AML-193 (cell line): ENCODE measurements at regions not wholly inside any gene's neighbourhood (a gene's known extent, or its start where the extent isn't known, plus 50 kb on each side); places are given as distances from the start of the nearest gene placed in this dataset.
"Not testable (repeated sequence)": the region's sequence is repeated elsewhere in the genome, so short reads cannot be mapped to it uniquely, and the experiment has no call there.

Source experiments
- DNase-seq, 2 experiments: peaks; one replicate each; lab custom pipeline; 2025; lab: John Stamatoyannopoulos, UW

DNA sequence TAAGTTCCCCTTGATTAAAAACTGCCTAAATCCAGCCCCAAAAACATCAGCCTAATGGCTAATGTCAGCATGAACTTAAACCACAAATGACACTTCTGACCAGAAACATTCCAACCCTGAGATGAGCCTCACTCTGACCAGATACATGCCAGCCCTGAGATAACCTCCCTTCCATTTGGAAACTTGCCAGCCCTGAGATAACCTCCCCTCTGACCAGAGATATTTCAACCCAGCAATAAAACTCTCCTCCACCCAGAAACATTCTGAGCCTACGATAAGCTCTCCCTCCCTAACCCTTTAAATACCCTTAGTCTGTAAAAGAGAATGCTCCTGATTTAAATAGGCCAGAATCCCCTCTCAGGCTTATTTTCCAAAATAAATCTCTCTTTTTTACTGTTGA is 1035.7 kb upstream of the NUDT12 start:
- no peak for DNase-seq

DNA sequence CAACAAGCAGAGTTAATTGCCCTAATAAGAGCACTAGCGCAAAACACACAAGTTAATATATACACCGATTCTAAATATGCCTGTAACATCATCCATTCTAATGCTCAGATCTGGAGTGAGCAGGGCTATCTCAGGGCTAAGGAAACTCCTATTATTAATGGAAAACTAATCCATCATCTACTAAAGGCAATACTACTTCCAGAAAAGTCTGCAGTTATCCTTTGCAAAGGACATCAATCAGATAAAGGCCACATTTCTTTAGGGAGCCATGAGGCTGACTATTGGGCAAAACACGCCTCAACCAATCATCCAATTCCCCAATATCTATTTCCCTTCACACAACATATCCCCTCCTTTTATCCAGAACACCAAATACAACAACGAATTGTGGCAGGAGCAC is 1032.3 kb upstream of the NUDT12 start:
- DNase-seq: no peak

- DNase-seq: no peak
These were observed 1014.1 kb upstream of the NUDT12 start for GRCh38 chr5:104576677-104577076.

DNA sequence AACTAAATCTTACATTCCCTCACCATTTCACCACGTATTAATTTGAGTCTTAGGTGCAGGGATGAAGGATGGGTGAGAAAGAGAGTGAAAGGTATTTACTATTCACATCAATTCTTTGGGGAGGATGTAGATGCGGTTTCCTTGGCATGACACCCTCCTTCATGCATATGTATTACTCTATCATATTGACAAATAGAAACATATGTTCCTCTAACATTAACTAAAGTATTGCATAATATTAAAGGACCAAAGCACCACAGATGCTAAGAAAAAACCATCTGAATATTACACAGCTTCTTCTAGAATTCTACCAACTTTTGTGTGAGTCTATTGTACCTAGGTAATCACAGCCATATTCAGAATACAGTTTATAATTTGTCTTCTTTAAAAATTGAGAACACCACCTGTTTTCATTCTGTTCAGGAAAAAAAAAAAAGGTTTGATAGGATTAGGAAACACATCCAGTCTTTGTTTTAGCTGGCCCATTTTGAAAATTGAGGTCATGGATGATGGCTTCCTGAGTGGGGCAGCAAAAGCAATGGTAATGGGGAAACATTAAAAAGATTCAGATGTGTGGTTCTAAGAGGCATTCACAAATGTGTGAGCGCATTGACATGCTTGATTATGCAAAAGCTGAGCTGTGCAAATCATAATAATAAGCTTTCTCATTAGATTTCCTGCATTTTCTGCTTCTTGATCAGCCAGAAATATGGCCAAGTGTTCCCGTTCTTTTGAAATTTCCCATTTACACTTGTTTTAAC is 1011.5 kb upstream of the NUDT12 start:
- DNase-seq: no peak

GRCh38 chr5:104569621-104570020 is 1007.0 kb upstream of the NUDT12 start:
- DNase-seq: no peak

DNA sequence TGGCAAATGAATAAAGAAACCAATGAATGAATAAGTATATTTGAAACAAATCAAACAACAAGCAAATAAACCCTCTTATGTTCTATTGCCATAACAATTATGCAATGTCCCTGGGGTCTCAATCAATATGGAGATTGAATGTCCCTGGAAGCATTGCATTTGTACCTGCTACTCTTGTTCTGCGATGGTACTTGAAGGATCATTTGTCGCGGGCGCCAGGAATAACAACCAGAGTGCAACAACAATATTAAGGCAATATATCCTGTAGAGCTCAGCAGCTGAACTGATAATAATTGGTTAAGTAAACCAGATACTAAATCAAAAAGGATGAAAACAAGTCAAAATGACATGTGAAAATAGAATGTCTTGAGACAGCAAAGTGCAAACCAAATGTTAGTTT is 1001.9 kb upstream of the NUDT12 start:
- no peak for DNase-seq

DNA sequence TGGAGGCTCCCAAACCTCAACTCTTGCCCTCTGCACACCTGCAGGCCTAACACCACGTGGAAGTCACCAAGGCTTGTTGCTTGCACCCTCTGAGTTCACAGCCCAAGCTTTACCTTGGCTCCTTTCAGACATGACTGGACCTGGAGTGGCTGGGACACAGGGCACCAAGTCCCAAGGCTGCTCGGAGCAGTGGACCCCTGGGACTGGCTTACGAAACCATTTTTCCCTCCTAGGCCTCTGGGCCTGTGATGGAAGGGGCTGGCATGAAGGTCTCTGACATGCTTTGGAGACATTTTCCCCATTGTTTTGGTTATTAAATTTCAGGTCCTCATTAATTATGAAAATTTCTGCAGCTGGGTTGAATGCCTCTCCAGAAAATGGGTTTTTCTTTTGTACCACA is 994.4 kb upstream of the NUDT12 start:
- DNase-seq: no peak

DNA sequence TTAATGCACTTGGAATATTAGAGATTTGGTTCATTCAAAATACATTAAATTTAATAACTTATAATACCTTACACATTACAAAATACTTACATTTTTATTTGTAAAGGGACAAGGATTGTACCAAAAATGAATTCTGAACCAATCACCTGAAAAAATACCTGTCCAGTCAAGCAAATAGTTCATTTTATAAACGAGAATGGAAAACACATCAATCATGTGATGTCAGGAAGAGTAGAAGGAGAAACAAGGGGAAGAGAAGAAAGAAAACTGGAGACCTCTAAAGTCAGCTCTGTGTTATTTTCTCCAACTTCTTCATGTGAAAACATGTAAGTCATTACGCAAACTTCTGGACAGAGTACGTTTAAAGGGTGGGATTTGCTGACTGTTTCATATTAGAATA is 989.0 kb upstream of the NUDT12 start:
- no peak for DNase-seq

DNA sequence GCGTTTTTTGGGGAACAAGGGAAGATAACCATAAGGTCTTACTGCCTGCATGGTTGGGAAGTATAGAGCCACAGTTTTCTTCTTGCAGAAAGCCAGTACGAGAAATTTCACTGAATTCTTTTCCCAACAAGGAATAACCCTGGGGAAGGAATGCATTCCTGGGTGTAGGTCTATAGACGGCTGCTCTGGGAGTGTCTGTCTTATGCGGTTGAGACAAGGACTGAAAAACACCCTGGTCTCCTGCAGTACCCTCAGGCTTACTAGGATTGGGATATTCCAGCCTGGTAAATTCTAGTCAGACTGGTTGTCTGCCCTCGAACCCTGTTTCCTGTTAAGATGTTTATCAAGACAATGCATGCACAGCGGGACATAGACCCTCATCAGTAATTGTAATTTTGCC is 984.3 kb upstream of the NUDT12 start:
- not testable (repeated sequence) for DNase-seq

GRCh38 chr5:104541141-104541785 is 978.7 kb upstream of the NUDT12 start:
- no peak for DNase-seq

DNA sequence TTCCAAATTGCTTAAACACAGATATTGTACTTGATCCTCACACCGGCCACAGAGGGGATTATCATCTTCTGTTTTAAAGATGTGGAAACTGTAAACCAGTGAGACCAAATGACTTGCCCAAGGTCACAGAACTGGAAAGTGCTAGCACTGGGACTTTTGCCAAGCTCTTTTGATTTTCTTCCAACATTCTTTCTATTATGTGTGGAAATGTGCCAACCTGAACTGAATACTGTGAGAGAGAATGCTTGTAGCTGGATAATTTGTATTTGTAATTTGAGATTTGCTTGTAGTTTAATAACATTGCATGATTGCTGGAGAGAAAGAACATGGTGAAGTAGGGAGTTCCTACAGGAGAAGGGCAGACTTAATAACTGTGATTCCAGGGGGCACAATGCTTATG is 977.9 kb upstream of the NUDT12 start:
- DNase-seq: no peak

DNA sequence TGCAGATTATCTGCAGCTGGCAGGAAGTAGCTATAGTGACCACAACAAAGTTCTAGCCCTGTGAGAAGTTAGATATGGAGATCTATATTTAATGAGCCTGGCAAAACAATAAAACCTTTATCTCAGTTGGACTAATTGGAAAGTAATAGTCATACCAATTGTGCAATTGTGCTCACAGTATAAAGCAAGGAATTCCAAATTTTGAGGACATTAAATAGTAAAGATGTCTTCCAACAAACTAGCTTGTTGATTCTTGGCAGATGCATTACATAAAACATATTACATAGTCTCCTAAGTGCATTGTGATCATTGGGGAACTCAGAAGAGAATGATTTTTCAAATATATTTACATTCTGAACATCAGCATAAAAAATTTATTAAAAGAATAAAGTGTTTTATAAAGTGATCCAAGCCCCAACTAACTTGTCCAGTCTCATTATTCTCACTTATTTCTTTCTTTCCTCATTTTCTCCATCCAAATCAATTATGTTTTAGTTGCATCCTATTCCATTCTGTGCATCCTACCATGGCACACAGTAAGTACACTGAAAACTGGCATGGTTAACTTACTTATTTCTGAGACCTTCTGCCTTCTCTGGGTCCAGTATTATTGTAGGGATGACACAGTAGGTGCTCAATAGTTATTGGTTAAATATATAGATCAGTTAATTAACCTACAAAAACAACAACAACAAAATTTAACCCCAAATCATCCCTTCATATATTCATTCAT is 977.2 kb upstream of the NUDT12 start:
- DNase-seq: no peak

DNA sequence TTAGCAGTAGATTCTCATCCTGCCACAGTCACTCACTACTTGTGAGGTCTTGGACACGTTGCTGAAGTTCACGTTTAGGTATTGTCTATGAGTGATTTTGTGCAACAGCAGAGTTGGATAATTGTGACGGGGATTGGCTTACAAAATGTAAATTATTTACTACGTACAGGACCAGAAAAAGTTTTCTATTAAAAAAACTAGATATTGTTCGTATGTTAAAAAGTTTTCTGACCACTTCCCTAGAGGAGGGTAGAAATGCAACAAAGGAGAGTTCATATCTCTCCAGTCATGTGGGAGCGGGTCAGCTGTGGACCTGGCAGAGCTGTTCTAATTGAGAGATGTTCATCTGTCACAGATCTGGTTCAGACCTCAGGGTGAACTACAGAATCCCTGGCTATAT is 976.1 kb upstream of the NUDT12 start:
- no peak for DNase-seq

DNA sequence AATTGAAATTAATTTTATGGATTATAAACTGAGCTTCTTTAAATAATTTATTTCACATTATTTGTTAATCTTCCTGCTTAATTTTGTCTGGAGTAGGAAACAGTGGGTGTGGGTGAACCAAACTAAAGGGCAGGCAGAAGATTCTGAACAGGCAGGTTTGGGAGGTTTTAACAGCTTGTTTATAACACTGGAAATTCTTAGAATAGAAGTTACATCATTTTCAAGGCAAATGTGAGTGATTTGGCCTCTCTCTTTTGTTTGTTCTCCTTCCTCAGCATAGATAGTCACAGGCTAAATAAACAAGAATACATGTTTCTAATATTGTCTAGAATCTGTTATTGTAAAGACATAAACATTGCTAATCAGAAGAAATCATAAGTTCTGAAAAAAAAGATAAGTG is 970.9 kb upstream of the NUDT12 start:
- no peak for DNase-seq

- no peak for DNase-seq
These were observed 964.3 kb upstream of the NUDT12 start for GRCh38 chr5:104526866-104527265.

DNA sequence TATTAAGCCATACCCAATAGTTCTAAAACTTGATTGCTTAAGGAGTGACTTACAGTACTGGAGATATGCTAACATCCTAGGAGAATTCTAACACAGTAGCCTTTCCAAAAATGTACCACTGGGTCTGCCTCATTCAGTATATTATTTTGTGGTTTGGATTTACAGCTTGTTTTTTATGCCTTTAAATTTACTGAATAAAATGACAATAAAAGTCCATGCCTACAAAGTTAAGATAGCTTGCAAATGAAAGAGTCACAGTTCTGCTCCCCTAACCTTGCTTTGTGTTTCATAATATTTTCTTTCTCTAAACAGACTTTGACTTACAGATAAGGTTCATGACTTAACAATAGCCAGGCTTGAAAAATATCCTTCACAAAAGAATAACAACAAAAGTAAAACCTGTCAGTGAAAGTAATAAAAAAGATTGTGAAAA is 951.1 kb upstream of the NUDT12 start:
- DNase-seq: no peak

- DNase-seq: no peak
These were observed 950.6 kb upstream of the NUDT12 start for GRCh38 chr5:104513121-104513602.

- DNase-seq: no peak
These were observed 949.7 kb upstream of the NUDT12 start for GRCh38 chr5:104512063-104512825.

DNA sequence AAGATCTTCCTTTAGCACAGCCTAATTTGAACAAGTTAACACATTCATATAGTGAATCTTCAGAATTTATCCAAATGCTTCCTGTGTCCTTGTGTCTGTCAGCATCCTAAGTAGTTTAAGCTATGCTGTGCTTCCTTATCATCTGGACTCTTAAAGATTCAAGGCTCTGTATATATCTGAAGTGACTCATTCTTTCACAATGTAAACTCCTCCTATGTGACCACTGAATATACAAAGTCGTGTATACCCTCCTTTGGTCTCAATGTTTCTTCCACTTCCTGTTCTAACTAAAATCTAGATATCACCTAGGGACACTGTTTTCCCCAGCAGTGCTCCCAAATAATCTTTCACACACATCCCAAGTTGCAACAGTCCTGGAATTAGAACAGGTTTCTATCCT is 935.7 kb upstream of the NUDT12 start:
- DNase-seq: no peak

DNA sequence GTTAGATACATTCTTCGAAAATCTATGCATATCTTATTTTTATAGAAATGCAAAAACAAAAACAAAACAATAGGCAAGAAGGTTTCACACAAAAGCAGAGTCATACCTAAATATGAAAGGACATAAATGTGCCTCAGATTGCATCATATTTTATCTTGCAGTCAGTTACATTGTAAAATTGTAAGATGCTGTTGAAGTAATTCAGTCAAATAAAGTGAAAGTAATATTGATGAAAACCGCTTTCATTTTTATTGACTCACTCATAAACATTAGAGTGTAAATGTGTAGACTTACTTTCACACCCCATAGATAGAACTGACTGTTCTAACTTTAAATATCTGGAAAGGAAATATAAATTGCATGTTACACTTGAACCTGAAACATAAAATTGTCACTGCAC is 931.5 kb upstream of the NUDT12 start:
- no peak for DNase-seq

DNA sequence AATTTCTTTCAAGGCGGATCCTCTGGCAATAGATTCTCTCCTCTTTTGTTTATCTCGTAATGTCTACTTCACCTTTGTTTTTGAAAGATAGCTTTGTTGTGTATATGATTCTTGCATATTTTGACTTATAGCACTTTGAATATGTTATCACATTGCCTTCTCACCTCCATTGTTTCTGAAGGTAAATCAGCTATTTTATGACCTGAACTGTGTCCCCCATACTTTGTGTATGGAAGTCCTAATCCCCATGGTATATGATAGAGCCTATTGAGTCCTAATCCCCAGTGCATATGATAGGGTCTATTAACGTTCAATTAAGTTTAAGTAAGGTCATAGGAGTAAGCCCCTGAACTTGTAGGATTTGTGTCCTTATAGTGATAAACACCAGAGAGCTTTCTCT is 910.2 kb upstream of the NUDT12 start:
- DNase-seq: no peak

DNA sequence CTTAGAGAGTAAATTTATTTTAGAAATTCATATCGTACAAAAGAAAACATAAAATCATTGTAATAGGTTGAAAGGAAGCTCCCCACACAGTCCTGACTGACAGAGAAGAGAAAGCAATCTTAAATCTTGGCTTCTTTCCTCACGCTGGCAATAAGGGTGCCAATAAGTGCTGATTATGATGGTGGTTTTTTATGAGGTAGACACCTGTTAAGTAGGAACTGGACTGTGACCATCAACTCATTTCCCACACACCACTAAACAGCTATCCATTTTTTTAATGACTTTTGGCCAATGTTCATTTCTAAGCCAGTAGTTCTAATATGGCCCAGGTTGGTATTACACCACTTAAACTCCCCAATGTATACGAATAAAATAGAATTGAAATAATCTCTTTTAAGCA is 893.5 kb upstream of the NUDT12 start:
- DNase-seq: no peak
